ENCODE measurements at regions not wholly inside any gene's neighbourhood (a gene's known extent, or its start where the extent isn't known, plus 50 kb on each side); places are given as distances from the start of the nearest gene placed in this dataset.

- TF ChIP-seq, protein P1, sequence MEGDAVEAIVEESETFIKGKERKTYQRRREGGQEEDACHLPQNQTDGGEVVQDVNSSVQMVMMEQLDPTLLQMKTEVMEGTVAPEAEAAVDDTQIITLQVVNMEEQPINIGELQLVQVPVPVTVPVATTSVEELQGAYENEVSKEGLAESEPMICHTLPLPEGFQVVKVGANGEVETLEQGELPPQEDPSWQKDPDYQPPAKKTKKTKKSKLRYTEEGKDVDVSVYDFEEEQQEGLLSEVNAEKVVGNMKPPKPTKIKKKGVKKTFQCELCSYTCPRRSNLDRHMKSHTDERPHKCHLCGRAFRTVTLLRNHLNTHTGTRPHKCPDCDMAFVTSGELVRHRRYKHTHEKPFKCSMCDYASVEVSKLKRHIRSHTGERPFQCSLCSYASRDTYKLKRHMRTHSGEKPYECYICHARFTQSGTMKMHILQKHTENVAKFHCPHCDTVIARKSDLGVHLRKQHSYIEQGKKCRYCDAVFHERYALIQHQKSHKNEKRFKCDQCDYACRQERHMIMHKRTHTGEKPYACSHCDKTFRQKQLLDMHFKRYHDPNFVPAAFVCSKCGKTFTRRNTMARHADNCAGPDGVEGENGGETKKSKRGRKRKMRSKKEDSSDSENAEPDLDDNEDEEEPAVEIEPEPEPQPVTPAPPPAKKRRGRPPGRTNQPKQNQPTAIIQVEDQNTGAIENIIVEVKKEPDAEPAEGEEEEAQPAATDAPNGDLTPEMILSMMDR (IDR thresholded peaks at IDR 0.05; ENCODE audit: low read length): no peak
- TF ChIP-seq EZH2 (optimal IDR thresholded peaks at IDR 0.05; ENCODE audit: low read depth, low read length) (no peak), EZH2phosphoT487 (IDR thresholded peaks at IDR 0.05; ENCODE audit: low read length) (no peak)
- Histone ChIP-seq H2AFZ (ENCODE audit: low read length) (no peak overlapping the region), H4K20me1 (ENCODE audit: insufficient read depth, low read length) (no peaks in the 10 kb centered on the region), H3K27me3 (replicated peaks; ENCODE audit: insufficient read depth, low read length) (no peaks in the 10 kb centered on the region), H3K9me3 (replicated peaks; ENCODE audit: insufficient read depth, low read length) (no peaks in the 10 kb centered on the region), H3F3A (ENCODE audit: insufficient read depth, low read length) (no peaks in the 10 kb centered on the region), H3K4me2 (ENCODE audit: low read depth, low read length) (no peak overlapping the region), H3K27ac (ENCODE audit: low read length) (no peak overlapping the region), H3K4me3 (ENCODE audit: low read length) (no peak overlapping the region), H3K9me2 (replicated peaks; ENCODE audit: insufficient read depth, low read length) (no peaks in the 10 kb centered on the region), H3K36me3 (replicated peaks; ENCODE audit: insufficient read depth, low read length) (no peaks in the 10 kb centered on the region), H3K79me2 (ENCODE audit: low read length) (no peaks in the 10 kb centered on the region), H3K4me1 (ENCODE audit: low read length) (peaks cover 13% of the 10 kb centered on the region), H3K9ac (ENCODE audit: low read length) (no peak overlapping the region)
- no peak for DNase-seq
Observed at GRCh38 chr7:17679458-17679857, 260.8 kb downstream of the SNX13 start.

DNA sequence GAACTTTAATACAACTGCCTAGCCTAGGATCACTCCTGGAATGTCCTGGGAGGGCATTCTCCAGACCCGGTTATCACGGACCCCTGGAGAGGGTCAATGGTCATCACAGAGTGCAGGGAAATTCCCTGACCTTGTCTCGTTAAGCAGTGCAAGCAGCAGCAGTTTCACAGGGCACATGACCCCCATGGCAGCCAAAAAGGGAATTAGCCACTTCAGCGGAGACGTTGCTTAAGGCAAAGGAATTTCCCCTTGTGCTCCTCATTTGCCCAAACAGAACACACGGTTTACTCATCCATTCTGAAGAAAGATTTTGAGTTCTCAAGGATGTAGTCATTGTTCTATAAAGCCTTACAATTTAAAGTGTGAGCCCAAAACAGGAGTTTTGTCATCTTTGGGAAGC is 260.3 kb downstream of the SNX13 start:
- Histone ChIP-seq H3K27me3 (replicated peaks; ENCODE audit: insufficient read depth, low read length) (no peaks in the 10 kb centered on the region), H4K20me1 (ENCODE audit: insufficient read depth, low read length) (no peaks in the 10 kb centered on the region), H3K36me3 (replicated peaks; ENCODE audit: insufficient read depth, low read length) (no peaks in the 10 kb centered on the region), H3K9me2 (replicated peaks; ENCODE audit: insufficient read depth, low read length) (no peaks in the 10 kb centered on the region), H3K27ac (ENCODE audit: low read length) (no peak overlapping the region), H3K9ac (ENCODE audit: low read length) (no peak overlapping the region), H2AFZ (ENCODE audit: low read length) (peak overlapping the region; percentile 61), H3F3A (ENCODE audit: insufficient read depth, low read length) (no peaks in the 10 kb centered on the region), H3K9me3 (replicated peaks; ENCODE audit: insufficient read depth, low read length) (no peaks in the 10 kb centered on the region), H3K4me1 (ENCODE audit: low read length) (peaks cover 13% of the 10 kb centered on the region), H3K79me2 (ENCODE audit: low read length) (no peaks in the 10 kb centered on the region), H3K4me3 (ENCODE audit: low read length) (no peak overlapping the region), H3K4me2 (ENCODE audit: low read depth, low read length) (peak overlapping the region; percentile 33; the same call in 1 of the 2 replicates)
- DNase-seq: no peak
- TF ChIP-seq EZH2 (optimal IDR thresholded peaks at IDR 0.05; ENCODE audit: low read depth, low read length): no peak
- TF ChIP-seq, protein P1 (IDR thresholded peaks at IDR 0.05; ENCODE audit: low read length): no peak
- no peak for TF ChIP-seq EZH2phosphoT487 (IDR thresholded peaks at IDR 0.05; ENCODE audit: low read length)

GRCh38 chr7:17680943-17681351 is 259.3 kb downstream of the SNX13 start:
- Histone ChIP-seq H3K27me3 (replicated peaks; ENCODE audit: insufficient read depth, low read length) (no peaks in the 10 kb centered on the region), H4K20me1 (ENCODE audit: insufficient read depth, low read length) (no peaks in the 10 kb centered on the region), H2AFZ (ENCODE audit: low read length) (peak overlapping the region; percentile 61), H3K79me2 (ENCODE audit: low read length) (no peaks in the 10 kb centered on the region), H3K9me3 (replicated peaks; ENCODE audit: insufficient read depth, low read length) (no peaks in the 10 kb centered on the region), H3K36me3 (replicated peaks; ENCODE audit: insufficient read depth, low read length) (no peaks in the 10 kb centered on the region), H3F3A (ENCODE audit: insufficient read depth, low read length) (no peaks in the 10 kb centered on the region), H3K4me2 (ENCODE audit: low read depth, low read length) (peak overlapping the region; percentile 33; the same call in 1 of the 2 replicates), H3K9me2 (replicated peaks; ENCODE audit: insufficient read depth, low read length) (no peaks in the 10 kb centered on the region), H3K27ac (ENCODE audit: low read length) (no peak overlapping the region), H3K9ac (ENCODE audit: low read length) (no peak overlapping the region), H3K4me3 (ENCODE audit: low read length) (no peak overlapping the region), H3K4me1 (ENCODE audit: low read length) (peaks cover 13% of the 10 kb centered on the region)
- TF ChIP-seq EZH2phosphoT487 (IDR thresholded peaks at IDR 0.05; ENCODE audit: low read length) (no peak), EZH2 (optimal IDR thresholded peaks at IDR 0.05; ENCODE audit: low read depth, low read length) (no peak)
- TF ChIP-seq, protein P1 (IDR thresholded peaks at IDR 0.05; ENCODE audit: low read length): peak; percentile 63
- peak; percentile 65 for DNase-seq

Measured in MM.1S (cell line).